Peyer's patch (tissue), 4 donors: ENCODE measurements at regions not wholly inside any gene's neighbourhood (a gene's known extent, or its start where the extent isn't known, plus 50 kb on each side); places are given as distances from the start of the nearest gene placed in this dataset.

Experiments used
- DNase-seq, 3 donors: peaks; one replicate each; pipeline ENCODE4 v3.0.0-alpha.2; 2017 to 2019
- H3K27ac ChIP-seq, 4 donors: fragments of 200-600 bp; sonication (generic); one replicate each; pipeline ENCODE4 v1.5.1; 2016 to 2019
- H3K27me3 ChIP-seq, 2 donors: fragments of 200-600 bp; sonication (generic); one replicate each; pipeline ENCODE4 v1.5.1; 2019
- H3K36me3 ChIP-seq, 3 donors: fragments of 200-600 bp; sonication (generic); one replicate each; pipeline ENCODE4 v1.5.1; 2016 to 2019
- H3K4me1 ChIP-seq, 4 donors: fragments of 200-600 bp; sonication (generic); one replicate each; pipeline ENCODE4 v1.5.1; 2016 to 2019
- H3K4me3 ChIP-seq, 4 donors: fragments of 200-600 bp; sonication (generic); 1 replicate in 3 of 4; 2 replicates in 1 of 4; pipeline ENCODE4 v1.5.1; 2016 to 2019; ENCODE audit warnings: mild to moderate bottlenecking in 1 of 4
- H3K9me3 ChIP-seq, 4 donors: fragments of 200-600 bp; sonication (generic); one replicate each; pipeline ENCODE4 v1.5.1; 2016 to 2019; ENCODE audit warnings: mild to moderate bottlenecking in 1 of 4
- POLR2A ChIP-seq, 2 donors: fragments of 450-650 bp; IDR thresholded peaks; one replicate each; pipeline ENCODE4 v1.5.1; 2017; ENCODE audit warnings: antibody characterized with exemption in 2 of 2, mild to moderate bottlenecking in 2 of 2, moderate library complexity in 2 of 2
- TF ChIP-seq, protein P1 (sequence below), 6 experiments: fragments of 450-650 bp in 4 of 6; fragments of 200-600 bp in 2 of 6; sonication (generic) in 1 of 6; IDR thresholded peaks; one replicate each; pipeline ENCODE4 v1.5.1; 2017 to 2019; ENCODE audit warnings: antibody characterized with exemption in 6 of 6, mild to moderate bottlenecking in 3 of 6, moderate library complexity in 1 of 6

GRCh38 chr18:45208164-45208563 is 407.1 kb upstream of the SLC14A2 start:
- H3K27me3 ChIP-seq = no peaks in the 10 kb centered on the region
- H3K27ac ChIP-seq = no peak overlapping the region
- no peak overlapping the region for H3K4me3 ChIP-seq

GRCh38 chr18:45212181-45213039 is 402.9 kb upstream of the SLC14A2 start:
- H3K36me3 ChIP-seq = no peaks in the 10 kb centered on the region
- no peak overlapping the region for H3K27ac ChIP-seq
- no peaks in the 10 kb centered on the region for H3K4me1 ChIP-seq
- TF ChIP-seq, protein P1, sequence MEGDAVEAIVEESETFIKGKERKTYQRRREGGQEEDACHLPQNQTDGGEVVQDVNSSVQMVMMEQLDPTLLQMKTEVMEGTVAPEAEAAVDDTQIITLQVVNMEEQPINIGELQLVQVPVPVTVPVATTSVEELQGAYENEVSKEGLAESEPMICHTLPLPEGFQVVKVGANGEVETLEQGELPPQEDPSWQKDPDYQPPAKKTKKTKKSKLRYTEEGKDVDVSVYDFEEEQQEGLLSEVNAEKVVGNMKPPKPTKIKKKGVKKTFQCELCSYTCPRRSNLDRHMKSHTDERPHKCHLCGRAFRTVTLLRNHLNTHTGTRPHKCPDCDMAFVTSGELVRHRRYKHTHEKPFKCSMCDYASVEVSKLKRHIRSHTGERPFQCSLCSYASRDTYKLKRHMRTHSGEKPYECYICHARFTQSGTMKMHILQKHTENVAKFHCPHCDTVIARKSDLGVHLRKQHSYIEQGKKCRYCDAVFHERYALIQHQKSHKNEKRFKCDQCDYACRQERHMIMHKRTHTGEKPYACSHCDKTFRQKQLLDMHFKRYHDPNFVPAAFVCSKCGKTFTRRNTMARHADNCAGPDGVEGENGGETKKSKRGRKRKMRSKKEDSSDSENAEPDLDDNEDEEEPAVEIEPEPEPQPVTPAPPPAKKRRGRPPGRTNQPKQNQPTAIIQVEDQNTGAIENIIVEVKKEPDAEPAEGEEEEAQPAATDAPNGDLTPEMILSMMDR (IDR thresholded peaks at IDR 0.05) = peak; percentile 57 to 97 (median 96)
- no peak for TF ChIP-seq POLR2A (IDR thresholded peaks at IDR 0.05)
- no peak overlapping the region for H3K4me3 ChIP-seq
- peak; percentile 67 to 95 (median 89) for DNase-seq
- H3K9me3 ChIP-seq = no peaks in the 10 kb centered on the region
- no peaks in the 10 kb centered on the region for H3K27me3 ChIP-seq

More at GRCh38 chr18:45208164-45208563, 407.1 kb upstream of the SLC14A2 start:
- TF ChIP-seq, protein P1 (IDR thresholded peaks at IDR 0.05) = no peak
- no peak for TF ChIP-seq POLR2A (IDR thresholded peaks at IDR 0.05)
- no peak for DNase-seq
- Histone ChIP-seq H3K9me3 (no peaks in the 10 kb centered on the region), H3K36me3 (no peaks in the 10 kb centered on the region), H3K4me1 (no peaks in the 10 kb centered on the region)

DNA sequence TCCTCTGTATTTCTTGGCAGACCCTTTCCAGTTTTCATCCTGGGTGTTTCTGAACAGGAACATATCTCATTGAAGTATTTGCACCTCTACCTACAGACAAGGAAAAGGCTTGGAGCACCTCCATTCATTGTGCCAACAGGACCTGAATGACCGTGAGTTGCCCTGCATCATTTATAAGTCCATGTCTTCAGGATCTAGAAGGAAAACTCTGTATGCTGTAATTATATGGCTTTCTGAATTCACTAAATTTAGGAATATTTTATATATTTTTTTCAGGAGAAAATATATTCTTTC is 402.3 kb upstream of the SLC14A2 start:
- Histone ChIP-seq H3K27me3 (no peaks in the 10 kb centered on the region), H3K4me3 (no peak overlapping the region), H3K9me3 (no peaks in the 10 kb centered on the region), H3K36me3 (no peaks in the 10 kb centered on the region), H3K27ac (no peak overlapping the region), H3K4me1 (no peaks in the 10 kb centered on the region)
- TF ChIP-seq, protein P1 (IDR thresholded peaks at IDR 0.05) = no peak
- no peak for TF ChIP-seq POLR2A (IDR thresholded peaks at IDR 0.05)
- DNase-seq = no peak

DNA sequence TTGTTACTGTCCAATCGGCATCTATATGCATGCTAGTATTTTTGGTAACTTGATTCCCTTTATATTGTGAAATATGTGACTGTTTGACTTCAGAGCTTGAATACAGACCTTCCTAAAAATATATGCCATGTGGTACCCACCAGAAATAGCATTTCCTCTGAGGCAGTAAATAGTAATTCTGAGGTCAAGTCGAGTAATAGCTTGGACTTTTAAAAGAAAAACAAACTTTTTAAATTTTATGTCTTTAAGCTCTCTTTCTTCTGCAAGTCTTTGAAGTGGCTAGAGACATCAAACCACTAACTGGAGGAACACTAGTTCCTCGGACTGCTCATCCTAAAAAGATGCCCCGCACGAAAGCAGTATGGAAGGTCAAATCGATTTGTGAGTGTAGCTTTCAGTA is 396.8 kb upstream of the SLC14A2 start:
- Histone ChIP-seq H3K9me3 (no peaks in the 10 kb centered on the region), H3K4me1 (no peaks in the 10 kb centered on the region), H3K36me3 (no peaks in the 10 kb centered on the region), H3K4me3 (no peak overlapping the region), H3K27ac (no peak overlapping the region), H3K27me3 (no peaks in the 10 kb centered on the region)
- DNase-seq = no peak
- TF ChIP-seq, protein P1 (IDR thresholded peaks at IDR 0.05) = no peak
- TF ChIP-seq POLR2A (IDR thresholded peaks at IDR 0.05) = no peak

DNA sequence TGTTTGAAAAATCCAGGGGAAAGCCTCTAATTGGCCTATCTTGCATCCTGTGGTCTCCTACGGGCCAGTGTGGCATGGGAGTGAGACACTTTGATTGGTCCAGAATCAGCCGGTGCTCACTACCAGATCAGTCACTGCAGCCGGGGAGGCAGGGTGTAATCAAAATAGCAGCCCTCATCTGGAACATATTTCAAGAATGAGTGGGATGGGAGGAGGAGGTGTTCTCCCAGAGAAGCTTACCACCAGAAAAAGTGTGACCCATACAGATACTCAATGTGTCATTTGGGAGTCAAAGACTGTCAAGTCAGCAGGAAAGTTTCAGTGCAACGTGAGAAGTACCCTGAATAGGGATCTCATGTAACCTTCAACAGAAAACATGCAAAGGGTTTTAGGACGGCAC is 393.9 kb upstream of the SLC14A2 start:
- Histone ChIP-seq H3K27ac (no peak overlapping the region), H3K4me1 (no peaks in the 10 kb centered on the region), H3K36me3 (no peaks in the 10 kb centered on the region), H3K9me3 (no peaks in the 10 kb centered on the region), H3K4me3 (no peak overlapping the region), H3K27me3 (no peaks in the 10 kb centered on the region)
- no peak for TF ChIP-seq POLR2A (IDR thresholded peaks at IDR 0.05)
- TF ChIP-seq, protein P1 (IDR thresholded peaks at IDR 0.05) = no peak
- no peak for DNase-seq
